SK-N-SH treated with all-trans-retinoic acid at 6 μM for 48 hours (cell line): ENCODE measurements at regions not wholly inside any gene's neighbourhood (a gene's known extent, or its start where the extent isn't known, plus 50 kb on each side); places are given as distances from the start of the nearest gene placed in this dataset.

ENCODE experiments used
- GLIS3 ChIP-seq: fragments of 250-450 bp; sonication (Bioruptor Pico); IDR thresholded peaks from 2 replicates; pipeline ENCODE4 v1.5.0; 2020; ENCODE audit warnings: mild to moderate bottlenecking, moderate library complexity
- ISL1 ChIP-seq: fragments of 250-450 bp; sonication (Bioruptor Pico); IDR thresholded peaks from 2 replicates; pipeline ENCODE4 v2.1.2; 2022; ENCODE audit warnings: mild to moderate bottlenecking, moderate library complexity
- PATZ1 ChIP-seq: fragments of 250-450 bp; sonication (Bioruptor Pico); IDR thresholded peaks from 2 replicates; pipeline ENCODE4 v1.8.0; 2020; ENCODE audit warnings: mild to moderate bottlenecking, moderate library complexity, borderline replicate concordance
- RARB ChIP-seq: fragments of 250-450 bp; sonication (Bioruptor Pico); IDR thresholded peaks from 2 replicates; pipeline ENCODE4 v1.8.0; 2021; ENCODE audit warnings: mild to moderate bottlenecking, moderate library complexity
- SNAI2 ChIP-seq: fragments of 250-450 bp; sonication (Bioruptor Pico); IDR thresholded peaks from 2 replicates; pipeline ENCODE4 v1.5.0; 2020; ENCODE audit warnings: mild to moderate bottlenecking, moderate library complexity
- ZFP30 ChIP-seq: fragments of 450-650 bp; formaldehyde crosslinking; IDR thresholded peaks from 2 replicates; pipeline ENCODE4 v1.5.0; 2022; ENCODE audit warnings: mild to moderate bottlenecking, moderate library complexity
- ZNF565 ChIP-seq: fragments of 450-650 bp; formaldehyde crosslinking; conservative IDR thresholded peaks from 2 replicates; pipeline ENCODE4 v1.5.0; 2020; ENCODE audit warnings: low read depth, mild to moderate bottlenecking, moderate library complexity

GRCh38 chr4:133062851-133063250 lies 86.2 kb upstream of the PCDH10 start:
- TF ChIP-seq GLIS3 (CRISPR knock-in tag) (no peak), RARB (no peak), ISL1 (no peak), ZNF565 (CRISPR knock-in tag) (no peak), SNAI2 (no peak), PATZ1 (CRISPR knock-in tag) (no peak), ZFP30 (CRISPR knock-in tag) (no peak)
